ENCODE measurements at regions not wholly inside any gene's neighbourhood (a gene's known extent, or its start where the extent isn't known, plus 50 kb on each side); places are given as distances from the start of the nearest gene placed in this dataset.

- no peak for DNase-seq
Observed at GRCh38 chr6:155970472-155970871, 514.8 kb upstream of the NOX3 start.

- DNase-seq: no peak
Observed at GRCh38 chr6:155968921-155969320, 513.3 kb upstream of the NOX3 start.

- no peak for DNase-seq
Observed at GRCh38 chr6:155967322-155967721, 511.7 kb upstream of the NOX3 start.

GRCh38 chr6:155964544-155964943 lies 508.9 kb upstream of the NOX3 start:
- DNase-seq: no peak

GRCh38 chr6:155962276-155962675 lies 506.6 kb upstream of the NOX3 start:
- no peak for DNase-seq

GRCh38 chr6:155959898-155960495 lies 504.4 kb upstream of the NOX3 start:
- no peak for DNase-seq

GRCh38 chr6:155958550-155958949 lies 502.9 kb upstream of the NOX3 start:
- DNase-seq: no peak

- DNase-seq: no peak
Observed at GRCh38 chr6:155955038-155955437, 499.4 kb upstream of the NOX3 start.

- no peak for DNase-seq
Observed at GRCh38 chr6:155954149-155954548, 498.5 kb upstream of the NOX3 start.

- no peak for DNase-seq
Observed at GRCh38 chr6:155949256-155949655, 493.6 kb upstream of the NOX3 start.

GRCh38 chr6:155946860-155947259 lies 491.2 kb upstream of the NOX3 start:
- DNase-seq: no peak

- DNase-seq: no peak
Observed at GRCh38 chr6:155943635-155944034, 488.0 kb upstream of the NOX3 start.

- no peak for DNase-seq
Observed at GRCh38 chr6:155939253-155939652, 483.6 kb upstream of the NOX3 start.

- DNase-seq: no peak
Observed at GRCh38 chr6:155936551-155936950, 480.9 kb upstream of the NOX3 start.

- DNase-seq: no peak
Observed at GRCh38 chr6:155936127-155936526, 480.5 kb upstream of the NOX3 start.

- DNase-seq: no peak
Observed at GRCh38 chr6:155916846-155917624, 461.4 kb upstream of the NOX3 start.

GRCh38 chr6:155915651-155916050 lies 460.0 kb upstream of the NOX3 start:
- DNase-seq: no peak

GRCh38 chr6:155913816-155914215 lies 458.2 kb upstream of the NOX3 start:
- no peak for DNase-seq

- DNase-seq: no peak
Observed at GRCh38 chr6:155909710-155910109, 454.1 kb upstream of the NOX3 start.

GRCh38 chr6:155895641-155896040 lies 440.0 kb upstream of the NOX3 start:
- DNase-seq: no peak

GRCh38 chr6:155894758-155895157 lies 439.1 kb upstream of the NOX3 start:
- DNase-seq: no peak

- DNase-seq: no peak
Observed at GRCh38 chr6:155894262-155894661, 438.6 kb upstream of the NOX3 start.

GRCh38 chr6:155890409-155890808 lies 434.8 kb upstream of the NOX3 start:
- no peak for DNase-seq

GRCh38 chr6:155889410-155889809 lies 433.8 kb upstream of the NOX3 start:
- DNase-seq: no peak

- DNase-seq: no peak
Observed at GRCh38 chr6:155887421-155887820, 431.8 kb upstream of the NOX3 start.

All from NCI-H1694 (cell line).